Testis (tissue), 2 donors: ENCODE measurements at regions not wholly inside any gene's neighbourhood (a gene's known extent, or its start where the extent isn't known, plus 50 kb on each side); places are given as distances from the start of the nearest gene placed in this dataset.
"Not testable (repeated sequence)": the region's sequence is repeated elsewhere in the genome, so short reads cannot be mapped to it uniquely, and the experiment has no call there.

Source experiments
- DNase-seq: peaks from one replicate; pipeline ENCODE4 v3.0.0-alpha.2; 2019
- H3K27ac ChIP-seq, 2 donors: fragments of 200-600 bp; sonication (generic); one replicate each; pipeline ENCODE4 v1.5.1; 2019
- H3K27me3 ChIP-seq: fragments of 200-600 bp; sonication (generic); one replicate; pipeline ENCODE4 v1.5.1; 2019
- H3K36me3 ChIP-seq: fragments of 200-600 bp; sonication (generic); one replicate; pipeline ENCODE4 v1.5.1; 2017; ENCODE audit warnings: low read depth; ENCODE audit errors: missing control alignments
- H3K4me1 ChIP-seq: fragments of 200-600 bp; sonication (generic); one replicate; pipeline ENCODE4 v1.5.1; 2019
- H3K4me3 ChIP-seq, 2 donors: fragments of 200-600 bp; sonication (generic); one replicate each; pipeline ENCODE4 v1.5.1; 2017 to 2019
- H3K9me3 ChIP-seq: fragments of 200-600 bp; sonication (generic); one replicate; pipeline ENCODE4 v1.5.1; 2017
- POLR2A ChIP-seq: fragments of 450-650 bp; IDR thresholded peaks from one replicate; pipeline ENCODE4 v1.6.1; 2017; ENCODE audit warnings: antibody characterized with exemption, mild to moderate bottlenecking, moderate library complexity
- WGBS, 2 donors: methylation state at CpG; one replicate each; pipeline ENCODE4 v1.1.5; 2018; 5-methylcytosine and 5-hydroxymethylcytosine counted together
- intact Hi-C: fragments of 100-400 bp; cut with DNase I; formaldehyde crosslinking; loops from one replicate; pipeline ENCODE4 v1.15.1; 2023; ENCODE audit warnings: low total_unique reads
- TF ChIP-seq, protein P1 (sequence below), 3 experiments: fragments of 450-650 bp in 2 of 3; fragments of 200-600 bp in 1 of 3; sonication (generic) in 1 of 3; IDR thresholded peaks; one replicate each; pipeline ENCODE4 v1.5.1; 2016 to 2019; ENCODE audit warnings: antibody characterized with exemption in 3 of 3, mild to moderate bottlenecking in 2 of 3, moderate library complexity in 1 of 3

DNA sequence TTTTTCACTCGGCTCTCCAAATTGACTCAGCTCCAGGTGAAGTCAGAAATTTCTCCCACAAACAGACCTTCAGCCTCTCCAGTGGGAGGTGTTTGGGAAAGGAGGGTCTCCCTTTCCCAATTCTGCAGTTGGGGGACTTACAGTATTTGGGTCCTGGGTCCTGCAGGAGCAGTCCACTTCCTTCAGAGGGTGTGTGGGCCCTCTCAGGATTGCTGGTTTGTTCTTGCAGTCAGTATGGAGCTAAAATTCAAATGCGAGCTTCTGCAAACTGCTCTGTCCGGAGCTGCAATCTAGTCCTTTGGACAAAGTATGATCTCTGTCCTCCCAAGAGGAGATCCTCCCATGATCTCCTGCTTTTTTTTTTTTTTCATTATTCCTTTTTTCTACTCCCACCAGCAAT, 87.9 kb upstream of the MSTN start:
- no peak for DNase-seq
- intact Hi-C loops, result no loop called here
- H3K4me1 ChIP-seq, result no peaks in the 10 kb centered on the region
- 76 to 80% methylated on average over 3 of the region's 3 CpGs for WGBS, 2 donors
- H3K36me3 ChIP-seq, result no peaks in the 10 kb centered on the region
- TF ChIP-seq POLR2A, result no peak
- TF ChIP-seq, protein P1, sequence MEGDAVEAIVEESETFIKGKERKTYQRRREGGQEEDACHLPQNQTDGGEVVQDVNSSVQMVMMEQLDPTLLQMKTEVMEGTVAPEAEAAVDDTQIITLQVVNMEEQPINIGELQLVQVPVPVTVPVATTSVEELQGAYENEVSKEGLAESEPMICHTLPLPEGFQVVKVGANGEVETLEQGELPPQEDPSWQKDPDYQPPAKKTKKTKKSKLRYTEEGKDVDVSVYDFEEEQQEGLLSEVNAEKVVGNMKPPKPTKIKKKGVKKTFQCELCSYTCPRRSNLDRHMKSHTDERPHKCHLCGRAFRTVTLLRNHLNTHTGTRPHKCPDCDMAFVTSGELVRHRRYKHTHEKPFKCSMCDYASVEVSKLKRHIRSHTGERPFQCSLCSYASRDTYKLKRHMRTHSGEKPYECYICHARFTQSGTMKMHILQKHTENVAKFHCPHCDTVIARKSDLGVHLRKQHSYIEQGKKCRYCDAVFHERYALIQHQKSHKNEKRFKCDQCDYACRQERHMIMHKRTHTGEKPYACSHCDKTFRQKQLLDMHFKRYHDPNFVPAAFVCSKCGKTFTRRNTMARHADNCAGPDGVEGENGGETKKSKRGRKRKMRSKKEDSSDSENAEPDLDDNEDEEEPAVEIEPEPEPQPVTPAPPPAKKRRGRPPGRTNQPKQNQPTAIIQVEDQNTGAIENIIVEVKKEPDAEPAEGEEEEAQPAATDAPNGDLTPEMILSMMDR (IDR thresholded peaks at IDR 0.05), result no peak
- H3K4me3 ChIP-seq, result no peak overlapping the region
- H3K9me3 ChIP-seq, result no peaks in the 10 kb centered on the region
- no peaks in the 10 kb centered on the region for H3K27me3 ChIP-seq
- H3K27ac ChIP-seq, result no peak overlapping the region

DNA sequence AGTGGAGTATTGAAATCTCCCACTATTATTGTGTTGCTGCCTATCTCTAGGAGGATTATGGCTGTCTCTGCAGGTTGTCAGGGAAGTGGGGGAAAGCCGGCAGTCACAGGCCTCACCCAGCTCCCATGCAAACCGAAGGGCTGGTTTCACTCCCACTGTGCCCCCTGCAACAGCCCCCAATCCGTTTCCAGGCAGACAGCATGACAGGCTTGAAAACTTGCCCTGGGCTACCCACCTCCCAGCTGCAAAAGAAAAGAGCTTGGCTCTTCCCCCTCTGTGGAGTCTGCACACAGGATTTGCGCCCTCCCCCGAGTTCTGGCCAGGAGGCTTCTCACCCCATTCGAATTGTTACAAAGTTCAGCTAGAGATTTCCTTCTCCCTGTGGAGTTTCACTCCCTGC, 87.4 kb upstream of the MSTN start:
- Histone ChIP-seq H3K27me3 (no peaks in the 10 kb centered on the region), H3K4me3 (no peak overlapping the region), H3K36me3 (no peaks in the 10 kb centered on the region), H3K9me3 (no peaks in the 10 kb centered on the region), H3K4me1 (no peaks in the 10 kb centered on the region), H3K27ac (no peak overlapping the region)
- no peak for TF ChIP-seq POLR2A
- TF ChIP-seq, protein P1 (IDR thresholded peaks at IDR 0.05), result no peak
- WGBS, 2 donors, result 46 to 58% methylated on average over 6 of the region's 6 CpGs
- no peak for DNase-seq
- intact Hi-C loops, result no loop called here

DNA sequence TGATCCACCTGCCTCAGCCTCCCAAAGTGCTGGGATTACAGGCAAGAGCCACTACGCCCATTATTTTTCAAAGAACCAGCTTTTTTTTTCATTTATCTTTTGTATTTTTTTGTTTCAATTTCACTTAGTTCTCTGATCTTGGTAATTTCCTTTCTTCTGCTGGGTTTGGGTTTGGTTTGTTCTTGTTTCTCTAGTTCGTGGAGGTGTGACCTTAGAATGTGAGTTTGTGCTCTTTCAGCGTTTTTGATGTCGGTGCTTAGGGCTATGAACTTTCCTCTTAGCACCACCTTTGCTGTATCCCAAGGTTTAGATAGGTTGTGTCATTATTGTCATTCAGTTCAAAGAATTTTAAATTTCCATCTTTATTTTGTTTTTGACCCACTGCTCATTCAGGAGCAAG, 86.7 kb upstream of the MSTN start:
- TF ChIP-seq POLR2A, result no peak
- TF ChIP-seq, protein P1 (IDR thresholded peaks at IDR 0.05), result no peak
- no peak for DNase-seq
- Histone ChIP-seq H3K4me1 (no peaks in the 10 kb centered on the region), H3K4me3 (no peak overlapping the region), H3K9me3 (no peaks in the 10 kb centered on the region), H3K27me3 (no peaks in the 10 kb centered on the region), H3K27ac (no peak overlapping the region), H3K36me3 (no peaks in the 10 kb centered on the region)
- 87% methylated on average over 4 of the region's 4 CpGs for WGBS, 2 donors
- intact Hi-C loops, result no loop called here

GRCh38 chr2:190146109-190146508, 83.6 kb upstream of the MSTN start:
- H3K27ac ChIP-seq, H3K36me3 ChIP-seq, intact Hi-C loops, DNase-seq, H3K9me3 ChIP-seq, H3K4me1 ChIP-seq, H3K27me3 ChIP-seq, H3K4me3 ChIP-seq: not testable (repeated sequence)
- WGBS, 2 donors, result 91 to 93% methylated on average over 5 of the region's 5 CpGs

DNA sequence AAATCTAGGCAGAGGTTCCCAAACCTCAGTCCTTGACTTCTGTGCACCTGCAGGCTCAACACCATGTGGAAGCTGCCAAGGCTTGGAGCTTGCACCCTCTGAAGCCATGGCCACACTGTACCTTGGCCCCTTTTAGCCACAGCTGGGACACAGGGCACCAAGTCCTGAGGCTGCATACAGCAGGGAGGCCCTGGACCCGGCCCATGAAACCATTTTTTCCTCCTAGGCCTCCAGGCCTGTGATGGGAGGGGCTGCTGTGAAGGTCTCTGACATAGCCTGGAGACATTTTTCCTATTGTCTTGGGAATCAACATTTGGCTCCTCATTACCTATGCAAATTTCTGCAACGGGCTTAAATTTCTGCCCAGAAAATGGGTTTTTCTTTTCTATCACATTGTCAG, 77.9 kb upstream of the MSTN start:
- H3K4me1 ChIP-seq, intact Hi-C loops, H3K27me3 ChIP-seq, DNase-seq, H3K36me3 ChIP-seq, H3K4me3 ChIP-seq, H3K27ac ChIP-seq, H3K9me3 ChIP-seq: not testable (repeated sequence)
- 90 to 100% methylated on average over 2 of the region's 2 CpGs for WGBS, 2 donors

- 97 to 100% methylated on average over 1 of the region's 1 CpG for WGBS, 2 donors
- Histone ChIP-seq H3K4me3 (no peak overlapping the region), H3K4me1 (no peaks in the 10 kb centered on the region), H3K9me3 (no peaks in the 10 kb centered on the region), H3K27me3 (no peaks in the 10 kb centered on the region), H3K27ac (no peak overlapping the region), H3K36me3 (no peaks in the 10 kb centered on the region)
- no peak for TF ChIP-seq POLR2A
- TF ChIP-seq, protein P1 (IDR thresholded peaks at IDR 0.05), result no peak
- intact Hi-C loops, result no loop called here
- no peak for DNase-seq
These were observed 76.8 kb upstream of the MSTN start for GRCh38 chr2:190139371-190139770.
